GM21619 (cell line): ENCODE measurements at regions not wholly inside any gene's neighbourhood (a gene's known extent, or its start where the extent isn't known, plus 50 kb on each side); places are given as distances from the start of the nearest gene placed in this dataset.
"Not testable (repeated sequence)": the region's sequence is repeated elsewhere in the genome, so short reads cannot be mapped to it uniquely, and the experiment has no call there.

Source experiments
- ATAC-seq: cut with Tn5 transposase; IDR thresholded peaks from one replicate; pipeline ENCODE4 v1.9.1; 2021; ENCODE audit not compliant: unreplicated experiment

GRCh38 chr3:115251509-115251908 lies 104.4 kb upstream of the ZBTB20 start:
- ATAC-seq = no peak

- ATAC-seq = no peak
Observed at GRCh38 chr3:115252679-115253078, 105.6 kb upstream of the ZBTB20 start.

GRCh38 chr3:115254492-115255196 lies 107.6 kb upstream of the ZBTB20 start:
- no peak for ATAC-seq

- ATAC-seq = no peak
Observed at GRCh38 chr3:115255197-115255585, 108.1 kb upstream of the ZBTB20 start.

GRCh38 chr3:115270849-115271248 lies 123.8 kb upstream of the ZBTB20 start:
- no peak for ATAC-seq

- ATAC-seq = no peak
Observed at GRCh38 chr3:115272036-115272824, 125.1 kb upstream of the ZBTB20 start.

- ATAC-seq = no peak
Observed at GRCh38 chr3:115275896-115276295, 128.8 kb upstream of the ZBTB20 start.

GRCh38 chr3:115279939-115280338 lies 132.9 kb upstream of the ZBTB20 start:
- ATAC-seq = no peak

GRCh38 chr3:115280506-115280905 lies 133.4 kb upstream of the ZBTB20 start:
- no peak for ATAC-seq

- ATAC-seq = no peak
Observed at GRCh38 chr3:115281697-115282675, 134.9 kb upstream of the ZBTB20 start.

GRCh38 chr3:115284980-115285379 lies 137.9 kb upstream of the ZBTB20 start:
- no peak for ATAC-seq

- ATAC-seq = no peak
Observed at GRCh38 chr3:115286529-115287197, 139.6 kb upstream of the ZBTB20 start.

GRCh38 chr3:115287198-115287597 lies 140.1 kb upstream of the ZBTB20 start:
- no peak for ATAC-seq

- no peak for ATAC-seq
Observed at GRCh38 chr3:115292131-115292530, 145.0 kb upstream of the ZBTB20 start.

GRCh38 chr3:115292677-115293165 lies 145.6 kb upstream of the ZBTB20 start:
- ATAC-seq = no peak

GRCh38 chr3:115293321-115293720 lies 146.2 kb upstream of the ZBTB20 start:
- ATAC-seq = no peak

- ATAC-seq = no peak
Observed at GRCh38 chr3:115301364-115301860, 154.3 kb upstream of the ZBTB20 start.

GRCh38 chr3:115317953-115318352 lies 170.9 kb upstream of the ZBTB20 start:
- not testable (repeated sequence) for ATAC-seq

GRCh38 chr3:115321400-115321805 lies 174.3 kb upstream of the ZBTB20 start:
- ATAC-seq = no peak

GRCh38 chr3:115322901-115323300 lies 175.8 kb upstream of the ZBTB20 start:
- ATAC-seq = no peak
